ENCODE measurements at regions not wholly inside any gene's neighbourhood (a gene's known extent, or its start where the extent isn't known, plus 50 kb on each side); places are given as distances from the start of the nearest gene placed in this dataset.
"Not testable (repeated sequence)": the region's sequence is repeated elsewhere in the genome, so short reads cannot be mapped to it uniquely, and the experiment has no call there.

DNA sequence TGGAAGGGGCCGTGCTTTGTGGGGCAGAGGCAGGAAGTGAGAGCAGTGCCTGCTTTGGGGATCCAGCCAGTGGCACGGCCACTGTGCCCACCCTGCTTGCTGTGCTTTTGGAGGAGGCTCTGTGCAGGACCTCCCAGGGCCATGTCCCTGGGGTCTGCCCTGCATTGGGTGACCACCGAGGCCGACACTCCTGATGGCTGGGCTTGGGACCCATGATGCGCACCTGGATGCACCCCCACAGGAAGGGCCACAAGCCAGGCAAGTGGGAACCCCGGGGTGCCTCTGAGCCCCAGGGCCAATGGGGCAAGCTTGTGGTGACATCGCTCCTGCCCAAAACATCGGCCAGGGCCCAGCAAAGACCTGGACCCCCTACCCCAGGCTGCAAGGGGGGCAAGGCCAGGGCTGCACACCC, 738.6 kb upstream of the GJE1 start:
- ATAC-seq: peak in 1 of 2 donors; percentile 58
- intact Hi-C loops (cut with DNase I): no loop called here
- DNase-seq: no peak
- Histone ChIP-seq H3K36me3 (no peaks in the 10 kb centered on the region), H3K4me3 (no peak overlapping the region), H3K9me3 (no peaks in the 10 kb centered on the region), H3K27me3 (ENCODE audit: low read depth) (no peaks in the 10 kb centered on the region), H3K4me1 (no peaks in the 10 kb centered on the region), H3K27ac (no peak overlapping the region)
- TF ChIP-seq CTCF (IDR thresholded peaks at IDR 0.05): no peak

DNA sequence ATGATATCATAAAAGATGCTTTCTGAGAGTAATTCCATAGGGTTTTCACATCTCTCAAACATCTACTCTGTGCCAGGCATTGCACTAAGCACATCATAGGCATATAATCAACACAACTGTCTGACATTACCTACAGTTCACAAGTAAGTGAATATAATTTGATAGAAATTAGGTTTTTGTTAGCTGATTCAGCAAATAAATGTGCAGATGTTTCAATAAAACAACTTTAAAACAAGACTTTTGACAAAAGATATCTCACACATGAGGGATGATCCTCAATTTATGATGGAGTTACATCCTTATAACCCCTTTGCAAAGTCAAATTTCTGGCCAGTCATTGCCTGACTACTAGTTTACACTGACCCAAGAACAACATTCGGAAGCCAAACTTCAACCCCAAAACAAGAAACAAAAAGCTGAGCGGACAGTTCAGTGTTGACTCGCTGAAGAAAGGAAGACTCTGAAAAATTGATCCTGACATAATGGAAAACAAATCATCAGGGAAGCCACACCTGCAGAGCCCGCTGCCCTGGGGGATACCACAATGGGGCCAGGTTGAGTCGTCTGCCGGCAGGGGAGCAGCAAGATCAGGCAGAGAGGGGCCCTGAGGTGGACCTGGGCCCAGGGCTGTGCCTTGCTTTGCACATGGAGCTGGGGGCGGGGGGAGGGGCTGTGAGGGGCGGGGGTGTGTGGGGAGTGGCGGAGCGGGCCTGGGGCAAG, 739.2 kb upstream of the GJE1 start:
- Histone ChIP-seq H3K27ac (no peak overlapping the region), H3K4me3 (no peak overlapping the region), H3K4me1 (no peaks in the 10 kb centered on the region), H3K9me3 (no peaks in the 10 kb centered on the region), H3K27me3 (ENCODE audit: low read depth) (no peaks in the 10 kb centered on the region), H3K36me3 (no peaks in the 10 kb centered on the region)
- no peak for TF ChIP-seq CTCF (IDR thresholded peaks at IDR 0.05)
- DNase-seq (no peak), ATAC-seq (peak in 1 of 2 donors; percentile 21)
- intact Hi-C loops (cut with DNase I): no loop called here

- ATAC-seq; H3K9me3 ChIP-seq; intact Hi-C loops (cut with DNase I); H3K27me3 ChIP-seq (ENCODE audit: low read depth); DNase-seq; H3K27ac ChIP-seq; H3K4me1 ChIP-seq; H3K4me3 ChIP-seq; H3K36me3 ChIP-seq: not testable (repeated sequence)
These were observed 741.6 kb upstream of the GJE1 start for GRCh38 chr6:141391135-141391534.

DNA sequence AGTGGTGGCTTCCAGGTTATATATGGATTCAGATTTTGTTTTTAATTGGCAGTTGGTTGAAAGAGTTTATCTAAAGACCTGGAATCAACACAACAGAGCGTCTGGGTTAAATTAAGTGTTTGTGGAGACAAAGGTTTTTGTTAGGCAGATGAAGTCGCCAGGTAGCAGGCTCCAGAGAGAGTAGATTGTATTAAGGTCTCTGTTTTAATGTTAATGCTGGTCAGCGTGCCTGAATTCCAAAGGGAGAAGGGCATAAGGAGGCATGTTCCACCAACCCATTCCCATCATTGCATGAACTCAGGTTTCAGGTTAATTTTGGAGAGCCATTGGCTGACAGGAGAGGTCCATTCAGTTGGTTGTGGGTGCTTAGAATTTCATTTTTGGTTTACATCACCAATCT, 744.1 kb upstream of the GJE1 start:
- no peaks in the 10 kb centered on the region for H3K27me3 ChIP-seq (ENCODE audit: low read depth)
- no peaks in the 10 kb centered on the region for H3K36me3 ChIP-seq
- no peak for ATAC-seq
- no peak overlapping the region for H3K27ac ChIP-seq
- H3K4me3 ChIP-seq: no peak overlapping the region
- TF ChIP-seq CTCF (IDR thresholded peaks at IDR 0.05): no peak
- no peaks in the 10 kb centered on the region for H3K9me3 ChIP-seq
- no peaks in the 10 kb centered on the region for H3K4me1 ChIP-seq
- no peak for DNase-seq
- intact Hi-C loops (cut with DNase I): no loop called here

GRCh38 chr6:141370438-141370837, 762.3 kb upstream of the GJE1 start:
- Histone ChIP-seq H3K36me3 (no peaks in the 10 kb centered on the region), H3K4me1 (no peaks in the 10 kb centered on the region), H3K27ac (no peak overlapping the region), H3K9me3 (no peaks in the 10 kb centered on the region), H3K4me3 (no peak overlapping the region), H3K27me3 (ENCODE audit: low read depth) (no peaks in the 10 kb centered on the region)
- DNase-seq: no peak
- TF ChIP-seq CTCF (IDR thresholded peaks at IDR 0.05): no peak
- intact Hi-C loops (cut with DNase I): no loop called here
- ATAC-seq: no peak

DNA sequence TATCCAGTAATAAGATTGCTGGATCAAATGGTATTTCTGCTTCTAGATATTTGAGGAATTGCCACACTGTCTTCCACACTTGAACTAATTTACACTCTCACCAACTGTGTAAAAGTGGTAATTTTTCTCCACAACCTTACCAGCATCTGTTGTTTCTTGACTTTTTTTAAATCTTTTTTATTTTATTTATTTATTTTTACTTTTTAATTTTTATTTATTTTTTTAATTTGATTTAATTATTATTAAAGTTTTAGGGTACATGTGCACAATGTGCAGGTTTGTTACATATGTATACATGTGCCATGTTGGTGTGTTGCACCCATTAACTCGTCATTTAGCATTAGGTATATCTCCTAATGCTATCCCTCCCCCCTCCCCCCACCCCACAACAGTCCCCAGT, 765.9 kb upstream of the GJE1 start:
- ATAC-seq; intact Hi-C loops (cut with DNase I); H3K27me3 ChIP-seq (ENCODE audit: low read depth): not testable (repeated sequence)

More for the DNA sequence above, 765.9 kb upstream of the GJE1 start:
- H3K36me3 ChIP-seq, DNase-seq, H3K4me3 ChIP-seq, H3K9me3 ChIP-seq, H3K27ac ChIP-seq, H3K4me1 ChIP-seq: not testable (repeated sequence)

Data from lower lobe of right lung (tissue), 2 donors.